ENCODE measurements at regions not wholly inside any gene's neighbourhood (a gene's known extent, or its start where the extent isn't known, plus 50 kb on each side); places are given as distances from the start of the nearest gene placed in this dataset.
A peak's percentile ranks its signal among the peaks of the same experiment; 100 is the strongest.

DNA sequence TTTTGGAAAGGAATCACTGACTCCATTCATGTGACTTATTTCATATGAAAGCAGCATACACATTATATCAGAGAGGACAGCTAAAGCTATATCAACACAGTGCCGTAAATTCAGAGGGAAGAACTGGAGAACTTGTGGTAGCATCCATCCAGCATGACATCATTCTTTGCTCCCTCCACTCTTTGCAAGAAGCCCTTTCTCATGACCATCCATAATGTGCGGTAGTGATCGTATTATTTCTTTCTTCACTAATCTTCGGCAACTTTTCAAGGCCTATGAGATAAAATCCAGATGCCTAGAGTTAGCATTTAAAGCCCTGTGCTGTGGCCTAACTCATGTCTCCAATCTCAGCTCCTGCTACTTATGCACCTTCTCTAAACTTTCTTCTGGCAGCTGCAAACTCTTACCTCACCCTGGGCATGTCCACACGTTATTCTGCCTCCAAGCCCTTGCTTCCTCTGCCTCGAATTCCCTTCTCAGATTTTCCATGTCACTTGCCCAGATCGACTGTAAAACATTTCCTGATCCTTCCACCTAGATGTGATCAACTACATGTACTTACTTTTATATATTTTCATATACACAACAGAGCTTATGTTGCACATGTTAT is 307.3 kb upstream of the SGCD start:
- no peaks in the 10 kb centered on the region for H3F3A ChIP-seq (ENCODE audit: insufficient read depth, low read length)
- no peak for DNase-seq
- TF ChIP-seq EZH2phosphoT487 (IDR thresholded peaks at IDR 0.05; ENCODE audit: low read length) = no peak
- no peaks in the 10 kb centered on the region for H4K20me1 ChIP-seq (ENCODE audit: insufficient read depth, low read length)
- peaks cover 7% of the 10 kb centered on the region; the same call in 1 of the 2 replicates for H3K4me1 ChIP-seq (ENCODE audit: low read length)
- no peaks in the 10 kb centered on the region for H3K9me3 ChIP-seq (replicated peaks; ENCODE audit: insufficient read depth, low read length)
- no peak overlapping the region for H3K4me2 ChIP-seq (ENCODE audit: low read depth, low read length)
- H3K27me3 ChIP-seq (replicated peaks; ENCODE audit: insufficient read depth, low read length) = no peaks in the 10 kb centered on the region
- H3K27ac ChIP-seq (ENCODE audit: low read length) = no peak overlapping the region
- H3K79me2 ChIP-seq (ENCODE audit: low read length) = no peaks in the 10 kb centered on the region
- no peak overlapping the region for H3K9ac ChIP-seq (ENCODE audit: low read length)
- no peaks in the 10 kb centered on the region for H3K9me2 ChIP-seq (replicated peaks; ENCODE audit: insufficient read depth, low read length)
- no peaks in the 10 kb centered on the region for H3K36me3 ChIP-seq (replicated peaks; ENCODE audit: insufficient read depth, low read length)
- H2AFZ ChIP-seq (ENCODE audit: low read length) = no peak overlapping the region
- H3K4me3 ChIP-seq (ENCODE audit: low read length) = no peak overlapping the region

DNA sequence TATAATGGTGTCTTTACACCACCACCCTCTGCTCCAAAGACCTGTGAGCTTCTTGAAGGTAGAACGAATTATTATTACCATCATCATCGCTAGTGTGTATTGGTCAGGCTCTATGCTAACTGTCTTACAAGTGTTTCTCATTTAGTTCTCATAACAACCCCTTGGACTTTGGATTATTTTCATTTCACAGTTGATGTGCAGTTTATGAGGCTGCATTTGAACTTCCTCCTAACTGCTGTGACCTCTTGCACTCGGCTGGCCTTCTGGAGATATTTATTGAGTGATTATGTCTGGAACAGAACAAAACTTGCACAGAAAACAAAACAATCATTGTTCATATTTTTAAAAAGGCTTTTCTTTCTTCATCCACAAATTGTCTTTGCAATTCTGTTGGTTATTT is 306.3 kb upstream of the SGCD start:
- TF ChIP-seq, protein P1, sequence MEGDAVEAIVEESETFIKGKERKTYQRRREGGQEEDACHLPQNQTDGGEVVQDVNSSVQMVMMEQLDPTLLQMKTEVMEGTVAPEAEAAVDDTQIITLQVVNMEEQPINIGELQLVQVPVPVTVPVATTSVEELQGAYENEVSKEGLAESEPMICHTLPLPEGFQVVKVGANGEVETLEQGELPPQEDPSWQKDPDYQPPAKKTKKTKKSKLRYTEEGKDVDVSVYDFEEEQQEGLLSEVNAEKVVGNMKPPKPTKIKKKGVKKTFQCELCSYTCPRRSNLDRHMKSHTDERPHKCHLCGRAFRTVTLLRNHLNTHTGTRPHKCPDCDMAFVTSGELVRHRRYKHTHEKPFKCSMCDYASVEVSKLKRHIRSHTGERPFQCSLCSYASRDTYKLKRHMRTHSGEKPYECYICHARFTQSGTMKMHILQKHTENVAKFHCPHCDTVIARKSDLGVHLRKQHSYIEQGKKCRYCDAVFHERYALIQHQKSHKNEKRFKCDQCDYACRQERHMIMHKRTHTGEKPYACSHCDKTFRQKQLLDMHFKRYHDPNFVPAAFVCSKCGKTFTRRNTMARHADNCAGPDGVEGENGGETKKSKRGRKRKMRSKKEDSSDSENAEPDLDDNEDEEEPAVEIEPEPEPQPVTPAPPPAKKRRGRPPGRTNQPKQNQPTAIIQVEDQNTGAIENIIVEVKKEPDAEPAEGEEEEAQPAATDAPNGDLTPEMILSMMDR (IDR thresholded peaks at IDR 0.05; ENCODE audit: low read length) = no peak
- TF ChIP-seq EZH2phosphoT487 (IDR thresholded peaks at IDR 0.05; ENCODE audit: low read length) (no peak), EZH2 (optimal IDR thresholded peaks at IDR 0.05; ENCODE audit: low read depth, low read length) (no peak)
- Histone ChIP-seq H3K27ac (ENCODE audit: low read length) (no peak overlapping the region), H3K4me3 (ENCODE audit: low read length) (no peak overlapping the region), H4K20me1 (ENCODE audit: insufficient read depth, low read length) (no peaks in the 10 kb centered on the region), H3K9me3 (replicated peaks; ENCODE audit: insufficient read depth, low read length) (no peaks in the 10 kb centered on the region), H3K27me3 (replicated peaks; ENCODE audit: insufficient read depth, low read length) (no peaks in the 10 kb centered on the region), H3K9me2 (replicated peaks; ENCODE audit: insufficient read depth, low read length) (no peaks in the 10 kb centered on the region), H3K4me1 (ENCODE audit: low read length) (peaks cover 7% of the 10 kb centered on the region; the same call in 1 of the 2 replicates), H3K9ac (ENCODE audit: low read length) (no peak overlapping the region), H3K4me2 (ENCODE audit: low read depth, low read length) (no peak overlapping the region), H2AFZ (ENCODE audit: low read length) (no peak overlapping the region), H3K79me2 (ENCODE audit: low read length) (no peaks in the 10 kb centered on the region), H3F3A (ENCODE audit: insufficient read depth, low read length) (no peaks in the 10 kb centered on the region), H3K36me3 (replicated peaks; ENCODE audit: insufficient read depth, low read length) (no peaks in the 10 kb centered on the region)
- no peak for DNase-seq

DNA sequence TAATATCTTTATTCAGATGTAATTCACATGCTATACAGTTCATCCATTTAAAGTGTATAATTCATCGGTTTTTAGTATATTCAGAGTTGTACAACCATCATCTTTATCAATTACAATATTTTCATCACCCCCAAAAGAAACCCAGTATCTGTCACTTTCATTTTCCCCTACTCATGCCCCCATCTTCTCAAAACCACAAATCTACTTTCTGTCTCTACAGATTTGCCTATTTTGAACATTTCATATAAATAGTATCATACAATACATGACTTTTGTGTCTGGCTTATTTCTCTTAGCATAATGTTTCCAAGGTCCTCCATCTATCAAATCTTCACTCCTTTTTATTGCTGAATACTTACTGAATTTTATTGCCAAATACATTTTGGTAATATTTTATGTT is 305.1 kb upstream of the SGCD start:
- Histone ChIP-seq H3F3A (ENCODE audit: insufficient read depth, low read length) (no peaks in the 10 kb centered on the region), H3K27ac (ENCODE audit: low read length) (no peak overlapping the region), H3K9me3 (replicated peaks; ENCODE audit: insufficient read depth, low read length) (no peaks in the 10 kb centered on the region), H3K4me2 (ENCODE audit: low read depth, low read length) (no peak overlapping the region; the same call in 1 of the 2 replicates), H3K79me2 (ENCODE audit: low read length) (no peaks in the 10 kb centered on the region), H3K4me3 (ENCODE audit: low read length) (no peak overlapping the region), H3K9ac (ENCODE audit: low read length) (no peak overlapping the region), H3K27me3 (replicated peaks; ENCODE audit: insufficient read depth, low read length) (no peaks in the 10 kb centered on the region), H2AFZ (ENCODE audit: low read length) (no peak overlapping the region), H3K9me2 (replicated peaks; ENCODE audit: insufficient read depth, low read length) (no peaks in the 10 kb centered on the region), H3K4me1 (ENCODE audit: low read length) (peaks cover 7% of the 10 kb centered on the region; the same call in 1 of the 2 replicates), H3K36me3 (replicated peaks; ENCODE audit: insufficient read depth, low read length) (no peaks in the 10 kb centered on the region), H4K20me1 (ENCODE audit: insufficient read depth, low read length) (no peaks in the 10 kb centered on the region)
- peak; percentile 14 for DNase-seq
- TF ChIP-seq EZH2 (optimal IDR thresholded peaks at IDR 0.05; ENCODE audit: low read depth, low read length) = no peak
- TF ChIP-seq EZH2phosphoT487 (IDR thresholded peaks at IDR 0.05; ENCODE audit: low read length) = no peak
- TF ChIP-seq, protein P1 (IDR thresholded peaks at IDR 0.05; ENCODE audit: low read length) = no peak

GRCh38 chr5:156025656-156026055 is 301.3 kb upstream of the SGCD start:
- Histone ChIP-seq H3K79me2 (ENCODE audit: low read length) (no peaks in the 10 kb centered on the region), H3K4me1 (ENCODE audit: low read length) (peaks cover 7% of the 10 kb centered on the region; the same call in 1 of the 2 replicates), H3K27me3 (replicated peaks; ENCODE audit: insufficient read depth, low read length) (no peaks in the 10 kb centered on the region), H2AFZ (ENCODE audit: low read length) (no peak overlapping the region), H3K4me3 (ENCODE audit: low read length) (no peak overlapping the region), H3K9me3 (replicated peaks; ENCODE audit: insufficient read depth, low read length) (no peaks in the 10 kb centered on the region), H3K4me2 (ENCODE audit: low read depth, low read length) (no peak overlapping the region), H3K36me3 (replicated peaks; ENCODE audit: insufficient read depth, low read length) (no peaks in the 10 kb centered on the region), H4K20me1 (ENCODE audit: insufficient read depth, low read length) (no peaks in the 10 kb centered on the region), H3F3A (ENCODE audit: insufficient read depth, low read length) (no peaks in the 10 kb centered on the region), H3K9me2 (replicated peaks; ENCODE audit: insufficient read depth, low read length) (no peaks in the 10 kb centered on the region), H3K9ac (ENCODE audit: low read length) (no peak overlapping the region), H3K27ac (ENCODE audit: low read length) (no peak overlapping the region)
- no peak for DNase-seq
- TF ChIP-seq EZH2phosphoT487 (IDR thresholded peaks at IDR 0.05; ENCODE audit: low read length) (no peak), EZH2 (optimal IDR thresholded peaks at IDR 0.05; ENCODE audit: low read depth, low read length) (no peak)
- TF ChIP-seq, protein P1 (IDR thresholded peaks at IDR 0.05; ENCODE audit: low read length) = no peak

Measured in MM.1S (cell line).